ENCODE measurements at regions not wholly inside any gene's neighbourhood (a gene's known extent, or its start where the extent isn't known, plus 50 kb on each side); places are given as distances from the start of the nearest gene placed in this dataset.
"Not testable (repeated sequence)": the region's sequence is repeated elsewhere in the genome, so short reads cannot be mapped to it uniquely, and the experiment has no call there.

DNA sequence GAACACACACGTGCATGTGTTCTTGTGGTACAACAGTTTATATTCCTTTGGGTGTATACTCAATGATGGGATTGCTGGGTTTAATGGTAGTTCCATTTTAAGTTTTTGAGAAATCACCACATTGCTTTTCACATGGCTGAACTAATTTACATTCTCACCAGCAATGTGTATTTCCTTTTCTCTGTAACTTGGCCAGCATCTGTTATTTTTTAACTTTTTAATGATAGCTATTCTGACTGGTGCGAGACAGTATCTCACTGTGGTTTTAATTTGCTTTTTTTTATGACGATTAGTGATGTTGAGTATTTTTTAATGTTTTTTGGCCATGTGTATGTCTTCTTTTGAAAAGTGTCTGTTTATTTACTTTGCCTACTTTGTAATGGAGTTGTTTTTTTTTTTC, 256.6 kb downstream of the ZWINT start:
- no peak for DNase-seq

- no peak for DNase-seq
These were observed 264.9 kb downstream of the ZWINT start for GRCh38 chr10:56096226-56096517.

DNA sequence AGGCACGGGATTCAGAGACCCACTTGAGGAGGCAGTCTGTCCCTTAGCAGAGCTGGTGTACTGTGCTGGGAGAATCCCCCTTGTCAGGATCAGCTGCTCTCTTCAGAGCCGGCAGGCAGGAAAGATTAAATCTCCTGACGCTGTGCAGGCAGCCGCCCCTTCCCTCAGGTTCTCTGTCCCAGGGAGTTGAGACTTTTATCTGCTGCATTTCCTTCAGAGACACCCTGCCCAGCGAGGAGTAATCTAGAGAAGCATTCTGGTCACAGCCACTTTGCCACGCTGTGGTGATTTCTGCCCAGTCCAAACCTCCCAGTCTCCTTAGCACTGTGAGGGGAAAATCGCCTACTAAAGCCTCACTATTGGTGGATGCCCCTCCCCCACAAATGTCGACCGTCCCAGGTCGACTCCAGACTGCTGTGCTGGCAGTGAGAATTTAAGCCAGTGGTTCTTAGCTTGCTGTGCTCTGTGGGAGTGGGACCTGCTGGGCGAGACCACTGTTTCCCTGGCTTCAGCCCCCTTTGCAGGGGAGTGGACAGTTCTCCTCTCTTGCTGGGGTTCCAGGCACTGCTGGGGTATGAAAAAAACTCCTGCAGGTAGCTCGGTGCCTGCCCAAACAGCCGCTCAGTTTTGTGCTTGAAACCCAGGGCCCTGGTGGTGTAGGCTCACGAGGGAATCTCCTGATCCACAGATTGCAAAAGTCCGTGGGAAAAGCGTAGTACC, 265.4 kb downstream of the ZWINT start:
- DNase-seq: no peak

- DNase-seq: not testable (repeated sequence)
These were observed 267.4 kb downstream of the ZWINT start for GRCh38 chr10:56093645-56094044.

GRCh38 chr10:56091872-56092271, 269.2 kb downstream of the ZWINT start:
- DNase-seq: no peak

DNA sequence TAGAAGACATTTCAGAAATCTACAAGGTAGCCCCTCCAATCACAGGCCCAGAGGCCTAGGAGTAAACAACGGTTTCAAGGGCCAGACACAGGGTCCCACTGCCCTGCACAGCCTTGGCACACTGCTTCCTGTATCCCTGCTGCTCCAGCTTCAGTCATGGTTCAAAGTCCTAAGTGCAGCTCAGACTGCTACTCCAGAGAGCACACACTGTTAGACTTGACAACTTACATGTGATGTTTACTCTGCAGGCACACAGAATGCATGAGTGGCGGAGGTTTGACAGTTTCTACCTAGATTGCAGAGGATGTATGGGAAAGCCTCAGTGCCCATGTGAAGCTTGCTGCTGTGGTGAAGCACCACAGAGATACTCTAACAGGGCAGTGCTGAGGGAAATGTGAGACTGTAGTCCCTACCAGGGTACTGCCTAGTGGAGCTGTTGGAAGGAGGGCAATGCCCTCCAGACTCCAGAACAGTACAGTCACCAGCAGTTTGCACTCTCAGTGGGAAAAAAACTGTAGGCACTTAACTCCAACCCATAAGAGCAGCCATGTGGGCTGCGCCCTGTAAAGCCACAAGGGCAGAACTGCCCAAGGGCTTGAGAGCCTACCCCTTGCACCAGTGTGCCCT, 270.0 kb downstream of the ZWINT start:
- DNase-seq: no peak

DNA sequence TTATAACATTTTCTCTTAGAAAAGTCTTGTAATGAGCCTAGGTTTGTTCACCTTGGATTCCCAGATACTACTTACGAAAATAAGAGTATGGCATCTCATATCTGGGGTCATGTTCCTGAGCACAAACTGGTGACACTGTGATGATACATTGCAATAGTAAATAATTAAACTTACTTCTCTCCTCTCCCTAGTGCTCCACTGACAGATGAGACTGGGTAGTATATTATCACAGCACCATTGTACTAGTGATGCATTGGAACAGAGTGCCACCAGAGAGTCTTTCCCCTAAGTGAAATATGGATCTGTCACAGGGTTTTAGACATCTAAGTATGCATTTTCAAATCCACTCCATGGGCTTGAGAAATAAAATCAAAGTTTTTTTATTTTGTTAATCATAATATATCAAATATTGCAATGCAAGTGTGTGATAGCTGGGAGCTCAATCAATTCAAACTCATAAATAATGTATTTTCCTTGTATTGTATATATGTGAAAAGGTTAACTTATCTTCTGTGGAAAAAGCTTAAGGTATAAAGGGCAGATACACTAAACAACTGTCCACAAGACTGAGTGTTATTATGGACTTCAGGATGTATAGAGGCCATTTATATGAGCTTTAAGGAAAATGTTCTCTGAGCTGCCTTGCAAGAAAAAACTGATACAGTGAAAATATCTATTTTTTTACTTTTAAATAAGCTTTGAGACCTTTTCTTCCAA, 275.5 kb downstream of the ZWINT start:
- no peak for DNase-seq

GRCh38 chr10:56082169-56082568, 278.9 kb downstream of the ZWINT start:
- DNase-seq: no peak

- DNase-seq: no peak
These were observed 292.4 kb downstream of the ZWINT start for GRCh38 chr10:56068473-56069263.

GRCh38 chr10:56068040-56068439, 293.0 kb downstream of the ZWINT start:
- no peak for DNase-seq

GRCh38 chr10:56063642-56064041, 297.4 kb downstream of the ZWINT start:
- no peak for DNase-seq

GRCh38 chr10:56057860-56058259, 303.2 kb downstream of the ZWINT start:
- DNase-seq: no peak

DNA sequence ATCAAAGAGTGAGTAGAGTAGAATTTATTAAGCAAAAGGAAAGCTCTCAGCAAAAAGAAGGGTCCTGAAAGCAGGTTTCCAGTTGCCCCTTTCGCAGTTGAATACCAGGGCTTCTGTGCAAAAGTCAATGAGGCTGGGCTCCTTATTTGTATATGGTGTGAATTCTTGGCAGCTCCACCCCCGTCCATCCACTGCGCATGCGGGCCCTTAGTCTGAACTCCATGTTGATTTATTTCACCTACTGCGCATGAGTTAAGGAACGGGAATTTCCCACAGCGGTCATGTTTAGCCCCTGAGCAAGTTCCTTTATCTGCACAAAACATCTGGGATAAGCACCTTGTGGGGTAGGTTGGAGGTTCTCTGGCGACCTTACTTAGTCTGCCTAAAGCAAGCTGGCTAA, 325.6 kb downstream of the ZWINT start:
- DNase-seq: no peak

GRCh38 chr10:56028298-56029132, 332.5 kb downstream of the ZWINT start:
- DNase-seq: no peak

DNA sequence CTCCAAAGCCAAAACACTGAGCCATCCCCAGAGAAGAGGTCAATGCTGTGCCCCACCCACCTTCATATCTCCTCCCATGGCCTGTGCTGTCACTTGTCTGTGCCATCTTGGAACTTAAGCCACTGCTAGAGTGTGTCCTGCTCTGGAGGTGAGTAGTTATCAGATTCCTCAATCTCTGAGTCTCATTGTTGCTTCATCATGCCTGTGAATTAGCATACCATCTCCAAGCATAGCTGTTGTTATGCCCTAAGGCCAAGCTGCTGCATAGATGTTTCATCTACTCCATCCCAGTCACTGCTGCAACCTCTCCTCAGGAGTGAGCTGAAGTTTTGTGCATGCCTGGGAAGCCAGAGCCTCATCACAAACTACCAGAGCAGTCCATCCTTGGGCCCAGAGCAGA, 349.0 kb downstream of the ZWINT start:
- no peak for DNase-seq

GRCh38 chr10:56003555-56003954, 357.5 kb downstream of the ZWINT start:
- no peak for DNase-seq

DNA sequence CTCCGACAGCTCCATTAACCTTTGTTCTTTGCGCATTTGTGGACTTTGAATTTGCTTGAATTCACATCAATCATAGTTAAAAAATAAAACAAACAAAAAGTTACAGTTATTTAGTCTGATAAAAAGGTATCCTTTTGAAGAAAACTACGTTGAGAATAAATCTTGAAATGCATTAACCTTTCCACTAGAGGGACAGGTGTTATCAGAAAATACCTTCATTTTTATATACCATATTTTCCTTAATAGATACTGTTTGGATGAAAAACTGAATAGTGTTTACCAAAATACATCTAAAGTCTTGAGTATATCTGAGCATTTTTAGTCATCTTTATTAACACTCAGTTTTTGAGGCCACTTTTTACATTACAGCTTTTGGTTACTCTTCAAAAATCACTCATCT, 371.9 kb downstream of the ZWINT start:
- DNase-seq: no peak

DNA sequence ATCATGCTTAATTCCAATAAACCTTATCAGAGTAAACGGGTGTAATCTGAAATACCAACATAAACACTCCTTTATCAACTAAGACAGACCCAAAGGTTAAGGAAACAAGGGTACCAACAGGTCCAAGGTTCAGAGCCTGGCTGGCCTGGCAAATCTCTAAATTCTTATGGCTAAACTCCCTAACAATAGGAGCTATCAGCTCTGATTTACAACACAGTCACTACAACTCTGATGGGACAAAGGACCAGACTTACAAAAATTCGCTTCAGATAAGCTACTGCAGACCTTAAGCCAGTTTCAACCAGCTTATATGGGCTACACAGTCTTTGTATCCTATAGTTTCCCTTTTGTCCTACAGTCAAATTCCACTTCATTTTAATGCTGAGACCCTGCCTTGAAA, 381.9 kb downstream of the ZWINT start:
- DNase-seq: no peak

- DNase-seq: no peak
These were observed 395.0 kb downstream of the ZWINT start for GRCh38 chr10:55966101-55966500.

DNA sequence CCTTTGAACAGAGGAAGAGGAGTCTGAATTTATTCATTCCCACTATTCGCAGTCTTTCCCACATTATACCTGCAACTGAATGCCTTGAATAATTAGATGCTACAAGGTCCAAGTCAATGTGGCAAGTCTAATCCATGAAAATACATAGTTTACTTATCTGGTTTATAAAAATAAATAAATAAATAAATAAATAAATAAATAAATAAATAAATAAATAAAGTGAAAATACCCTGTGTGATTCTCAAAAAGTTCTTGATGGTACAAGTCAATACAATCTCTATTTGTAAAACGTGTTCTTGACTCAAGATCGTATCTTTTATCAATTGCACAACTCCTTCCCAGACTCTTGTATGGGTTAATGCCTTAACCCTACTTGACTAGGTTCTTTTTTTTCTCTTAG, 417.7 kb downstream of the ZWINT start:
- DNase-seq: no peak

- no peak for DNase-seq
These were observed 431.8 kb downstream of the ZWINT start for GRCh38 chr10:55929291-55929690.

- DNase-seq: not testable (repeated sequence)
These were observed 461.4 kb downstream of the ZWINT start for GRCh38 chr10:55899472-55900147.

Measured in NCI-H2081 (cell line).